ENCODE measurements at regions not wholly inside any gene's neighbourhood (a gene's known extent, or its start where the extent isn't known, plus 50 kb on each side); places are given as distances from the start of the nearest gene placed in this dataset.

DNA sequence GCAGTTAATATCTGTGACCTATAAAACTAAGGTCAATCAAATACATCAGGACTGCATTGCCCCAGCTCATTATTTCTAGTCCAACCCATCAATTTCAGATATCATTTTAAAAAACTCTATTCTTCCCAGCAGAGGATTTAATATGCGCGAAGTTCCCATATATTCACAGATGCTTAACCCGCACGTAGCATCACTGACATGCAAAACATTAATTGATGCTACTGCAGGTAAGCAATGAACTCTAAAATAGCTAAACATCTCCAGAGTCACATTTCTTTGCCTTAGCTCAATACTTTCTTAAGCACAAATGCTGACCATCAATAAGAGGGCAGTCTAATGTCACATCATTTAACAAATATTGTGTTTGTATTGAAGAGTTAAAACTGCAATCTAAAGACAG, 586.6 kb upstream of the CDH18 start:
- Histone ChIP-seq H3K4me3 (no peak overlapping the region), H3K36me3 (no peaks in the 10 kb centered on the region), H3K27me3 (no peaks in the 10 kb centered on the region), H3K4me1 (no peaks in the 10 kb centered on the region), H3K27ac (no peak overlapping the region), H3K9me3 (no peaks in the 10 kb centered on the region)
- 67% methylated on average over 4 of the region's 4 CpGs for WGBS
- DNase-seq (ENCODE audit: low spot score in 2 of 2): no peak
- TF ChIP-seq EP300 (IDR thresholded peaks at IDR 0.05) (no peak), POLR2A (IDR thresholded peaks at IDR 0.05) (no peak), CTCF (IDR thresholded peaks at IDR 0.05) (no peak), POLR2AphosphoS5 (IDR thresholded peaks at IDR 0.05) (no peak)

DNA sequence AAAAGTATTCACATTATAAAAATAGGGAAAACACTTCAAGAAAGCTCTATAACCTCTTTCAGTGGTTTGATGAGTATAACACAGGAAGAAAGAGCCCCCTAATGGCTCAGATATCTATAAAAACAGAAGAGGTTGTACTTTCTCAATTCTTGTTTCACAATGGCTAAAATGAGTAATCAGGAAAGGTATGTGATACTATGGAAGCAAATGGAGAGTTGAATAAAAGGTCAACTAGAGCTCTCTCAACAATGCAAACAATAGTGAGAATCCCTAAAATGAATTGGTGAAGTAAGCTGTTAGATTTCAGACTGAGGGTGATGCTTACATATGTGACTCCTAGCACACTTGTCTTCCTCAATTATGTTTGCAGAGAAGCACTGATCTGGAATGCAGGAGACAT, 584.6 kb upstream of the CDH18 start:
- Histone ChIP-seq H3K36me3 (no peaks in the 10 kb centered on the region), H3K4me3 (no peak overlapping the region), H3K9me3 (no peaks in the 10 kb centered on the region), H3K27ac (no peak overlapping the region), H3K4me1 (no peaks in the 10 kb centered on the region), H3K27me3 (no peaks in the 10 kb centered on the region)
- DNase-seq (ENCODE audit: low spot score in 2 of 2): no peak
- TF ChIP-seq EP300 (IDR thresholded peaks at IDR 0.05) (no peak), CTCF (IDR thresholded peaks at IDR 0.05) (no peak), POLR2A (IDR thresholded peaks at IDR 0.05) (no peak), POLR2AphosphoS5 (IDR thresholded peaks at IDR 0.05) (no peak)

- no peak for TF ChIP-seq CTCF (IDR thresholded peaks at IDR 0.05)
- no peak for TF ChIP-seq POLR2AphosphoS5 (IDR thresholded peaks at IDR 0.05)
- TF ChIP-seq POLR2A (IDR thresholded peaks at IDR 0.05): no peak
- no peak for TF ChIP-seq EP300 (IDR thresholded peaks at IDR 0.05)
- no peak overlapping the region for H3K27ac ChIP-seq
- no peak for DNase-seq (ENCODE audit: low spot score in 2 of 2)
- H3K4me1 ChIP-seq: no peaks in the 10 kb centered on the region
- H3K27me3 ChIP-seq: no peaks in the 10 kb centered on the region
- no peak overlapping the region for H3K4me3 ChIP-seq
- H3K9me3 ChIP-seq: no peaks in the 10 kb centered on the region
- H3K36me3 ChIP-seq: no peaks in the 10 kb centered on the region
Measured at GRCh38 chr5:20570486-20570885, 582.5 kb upstream of the CDH18 start.

DNA sequence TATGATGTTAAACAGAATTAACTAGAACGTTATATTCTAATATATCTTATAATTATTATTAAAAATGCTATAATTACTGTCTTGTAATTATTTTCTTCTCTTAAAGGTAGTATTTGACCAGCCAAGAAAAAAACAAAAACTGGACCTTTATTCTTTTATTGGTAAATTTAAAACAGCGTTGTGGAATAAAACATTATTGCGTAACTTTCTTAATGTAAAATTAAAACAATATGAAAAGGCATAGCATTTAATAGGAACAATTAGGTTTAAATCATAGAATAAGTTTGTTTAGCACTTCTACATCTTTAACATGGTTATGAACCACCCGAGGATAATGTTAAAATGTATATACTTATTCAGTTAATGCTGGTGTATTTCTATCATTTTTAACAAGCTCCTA, 574.5 kb upstream of the CDH18 start:
- H3K4me1 ChIP-seq: no peaks in the 10 kb centered on the region
- H3K36me3 ChIP-seq: no peaks in the 10 kb centered on the region
- WGBS: 42% methylated on average over 4 of the region's 4 CpGs
- DNase-seq (ENCODE audit: low spot score in 2 of 2): no peak
- no peak overlapping the region for H3K4me3 ChIP-seq
- no peak for TF ChIP-seq CTCF (IDR thresholded peaks at IDR 0.05)
- TF ChIP-seq EP300 (IDR thresholded peaks at IDR 0.05): no peak
- no peak for TF ChIP-seq POLR2A (IDR thresholded peaks at IDR 0.05)
- TF ChIP-seq POLR2AphosphoS5 (IDR thresholded peaks at IDR 0.05): no peak
- no peaks in the 10 kb centered on the region for H3K27me3 ChIP-seq
- no peaks in the 10 kb centered on the region for H3K9me3 ChIP-seq
- H3K27ac ChIP-seq: no peak overlapping the region

GRCh38 chr5:20559845-20560244, 571.8 kb upstream of the CDH18 start:
- DNase-seq (ENCODE audit: low spot score in 2 of 2): no peak
- Histone ChIP-seq H3K36me3 (no peaks in the 10 kb centered on the region), H3K27me3 (no peaks in the 10 kb centered on the region), H3K9me3 (no peaks in the 10 kb centered on the region), H3K27ac (no peak overlapping the region), H3K4me1 (no peaks in the 10 kb centered on the region), H3K4me3 (no peak overlapping the region)
- WGBS: 37% methylated on average over 3 of the region's 3 CpGs
- TF ChIP-seq EP300 (IDR thresholded peaks at IDR 0.05): no peak
- no peak for TF ChIP-seq CTCF (IDR thresholded peaks at IDR 0.05)
- no peak for TF ChIP-seq POLR2AphosphoS5 (IDR thresholded peaks at IDR 0.05)
- TF ChIP-seq POLR2A (IDR thresholded peaks at IDR 0.05): no peak

Measured in suprapubic skin (tissue), 4 donors.